ENCODE measurements at regions not wholly inside any gene's neighbourhood (a gene's known extent, or its start where the extent isn't known, plus 50 kb on each side); places are given as distances from the start of the nearest gene placed in this dataset.

DNA sequence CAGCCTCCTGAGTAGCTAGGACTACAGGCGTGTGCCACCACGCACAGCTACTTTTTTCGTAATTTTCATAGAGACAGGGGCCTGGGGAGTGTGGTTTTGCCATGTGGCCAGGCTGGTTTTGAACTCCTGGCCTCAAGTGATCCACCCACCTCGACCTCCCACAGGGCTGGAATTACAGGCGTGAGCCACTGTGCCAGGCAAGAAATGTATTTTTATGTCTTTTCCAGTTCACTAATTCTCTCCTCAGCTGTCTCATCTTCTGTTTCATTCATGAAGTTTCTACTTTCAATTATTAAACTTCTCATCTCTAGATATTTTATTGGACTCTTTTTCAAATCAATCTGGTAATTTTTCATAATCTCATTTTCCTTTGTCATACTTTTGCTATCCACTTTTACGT is 72.1 kb upstream of the DISP3 start:
- intact Hi-C loops (cut with DNase I): no loop called here
- TF ChIP-seq, protein P1, sequence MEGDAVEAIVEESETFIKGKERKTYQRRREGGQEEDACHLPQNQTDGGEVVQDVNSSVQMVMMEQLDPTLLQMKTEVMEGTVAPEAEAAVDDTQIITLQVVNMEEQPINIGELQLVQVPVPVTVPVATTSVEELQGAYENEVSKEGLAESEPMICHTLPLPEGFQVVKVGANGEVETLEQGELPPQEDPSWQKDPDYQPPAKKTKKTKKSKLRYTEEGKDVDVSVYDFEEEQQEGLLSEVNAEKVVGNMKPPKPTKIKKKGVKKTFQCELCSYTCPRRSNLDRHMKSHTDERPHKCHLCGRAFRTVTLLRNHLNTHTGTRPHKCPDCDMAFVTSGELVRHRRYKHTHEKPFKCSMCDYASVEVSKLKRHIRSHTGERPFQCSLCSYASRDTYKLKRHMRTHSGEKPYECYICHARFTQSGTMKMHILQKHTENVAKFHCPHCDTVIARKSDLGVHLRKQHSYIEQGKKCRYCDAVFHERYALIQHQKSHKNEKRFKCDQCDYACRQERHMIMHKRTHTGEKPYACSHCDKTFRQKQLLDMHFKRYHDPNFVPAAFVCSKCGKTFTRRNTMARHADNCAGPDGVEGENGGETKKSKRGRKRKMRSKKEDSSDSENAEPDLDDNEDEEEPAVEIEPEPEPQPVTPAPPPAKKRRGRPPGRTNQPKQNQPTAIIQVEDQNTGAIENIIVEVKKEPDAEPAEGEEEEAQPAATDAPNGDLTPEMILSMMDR (IDR thresholded peaks at IDR 0.05): no peak
- no peak overlapping the region for H3K9ac ChIP-seq (ENCODE audit: low read depth in 2 of 2, low read length in 2 of 2)
- H3K27ac ChIP-seq: no peak overlapping the region
- H3K4me3 ChIP-seq: no peak overlapping the region
- H3K36me3 ChIP-seq: no peaks in the 10 kb centered on the region
- no peak for DNase-seq
- no peaks in the 10 kb centered on the region for H3K27me3 ChIP-seq
- no peaks in the 10 kb centered on the region for H3K4me1 ChIP-seq
- H3K9me3 ChIP-seq: no peaks in the 10 kb centered on the region

DNA sequence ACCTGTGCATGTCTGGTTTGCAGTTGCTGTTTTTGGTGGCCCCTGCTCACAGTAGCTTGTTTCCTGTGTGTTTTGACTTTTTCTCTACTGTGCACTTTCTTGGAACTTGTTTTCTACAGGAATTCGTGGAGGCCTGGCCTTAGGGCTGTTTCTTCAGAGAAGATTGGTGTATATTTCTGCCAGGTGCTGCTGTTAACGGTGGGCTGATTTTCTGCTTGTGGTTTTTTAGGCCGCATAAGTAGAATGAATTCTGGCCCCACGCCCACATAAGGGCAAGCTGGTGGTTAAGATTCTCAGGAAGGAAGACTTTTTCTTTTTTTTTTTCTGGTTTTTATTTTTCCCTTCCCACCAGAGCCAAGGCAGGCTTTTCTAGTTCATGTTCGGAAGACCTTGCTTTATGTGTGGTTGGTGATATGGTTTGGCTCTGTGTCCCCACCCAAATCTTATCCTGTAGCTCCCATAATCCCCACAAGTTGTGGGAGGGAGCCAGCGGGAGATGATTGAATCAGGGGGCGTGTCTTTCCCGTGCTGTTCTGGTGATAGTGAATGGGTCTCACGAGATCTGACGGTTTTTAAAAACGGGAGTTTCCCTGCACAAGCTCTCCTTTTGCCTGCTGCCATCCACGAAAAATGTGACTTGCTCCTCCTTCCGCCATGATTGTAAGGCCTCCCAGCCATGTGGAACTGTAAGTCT is 71.5 kb upstream of the DISP3 start:
- Histone ChIP-seq H3K27me3 (no peaks in the 10 kb centered on the region), H3K9ac (ENCODE audit: low read depth in 2 of 2, low read length in 2 of 2) (no peak overlapping the region), H3K4me3 (no peak overlapping the region), H3K4me1 (no peaks in the 10 kb centered on the region), H3K27ac (no peak overlapping the region), H3K9me3 (no peaks in the 10 kb centered on the region), H3K36me3 (no peaks in the 10 kb centered on the region)
- TF ChIP-seq, protein P1 (IDR thresholded peaks at IDR 0.05): no peak
- DNase-seq: no peak
- intact Hi-C loops (cut with DNase I): no loop called here

DNA sequence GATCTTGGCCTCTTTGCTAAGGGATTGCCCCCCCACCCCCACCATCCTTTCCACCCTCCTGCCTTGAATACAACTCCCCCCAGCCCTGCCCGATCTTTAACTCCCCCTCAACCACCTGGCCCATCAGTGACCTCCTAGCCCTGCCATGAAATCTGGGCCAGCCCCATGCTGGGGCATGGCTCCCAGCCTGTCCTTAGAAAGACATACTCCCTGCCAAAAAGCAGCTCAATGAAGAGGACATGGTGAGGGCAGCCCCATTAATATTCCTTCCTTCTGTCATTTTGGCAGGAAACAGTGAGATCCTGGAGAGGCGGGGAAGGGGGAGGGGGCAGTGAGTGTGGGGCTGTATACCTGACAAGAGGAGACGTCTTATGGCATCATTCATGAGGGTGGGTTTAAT is 66.8 kb upstream of the DISP3 start:
- Histone ChIP-seq H3K4me3 (no peak overlapping the region), H3K4me1 (no peaks in the 10 kb centered on the region), H3K36me3 (no peaks in the 10 kb centered on the region), H3K27me3 (no peaks in the 10 kb centered on the region), H3K9me3 (no peaks in the 10 kb centered on the region), H3K9ac (ENCODE audit: low read depth in 2 of 2, low read length in 2 of 2) (no peak overlapping the region), H3K27ac (no peak overlapping the region)
- TF ChIP-seq, protein P1 (IDR thresholded peaks at IDR 0.05): no peak
- no peak for DNase-seq
- intact Hi-C loops (cut with DNase I): no loop called here

DNA sequence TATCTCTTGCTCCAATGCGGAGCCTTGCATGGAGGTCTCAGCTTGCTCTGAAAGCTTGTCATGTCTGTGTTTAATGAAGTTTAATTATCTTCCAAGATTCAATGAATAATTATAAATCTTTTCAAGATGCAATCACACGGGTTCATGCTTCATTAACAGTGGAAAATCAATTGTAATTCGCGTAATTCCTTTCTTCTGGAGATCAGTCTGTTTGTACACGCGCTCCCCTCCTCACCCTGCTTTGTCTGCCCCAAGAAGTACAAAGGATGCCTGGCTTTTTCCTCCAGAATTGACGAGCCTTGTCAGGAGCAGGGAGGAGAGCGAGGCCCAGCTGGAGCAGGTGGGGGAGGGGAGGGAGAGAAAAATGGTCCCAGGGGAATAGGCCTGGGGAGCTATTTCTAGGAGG is 65.0 kb upstream of the DISP3 start:
- H3K4me1 ChIP-seq: no peaks in the 10 kb centered on the region
- no peaks in the 10 kb centered on the region for H3K36me3 ChIP-seq
- no peaks in the 10 kb centered on the region for H3K27me3 ChIP-seq
- DNase-seq: no peak
- no peak overlapping the region for H3K9ac ChIP-seq (ENCODE audit: low read depth in 2 of 2, low read length in 2 of 2)
- intact Hi-C loops (cut with DNase I): no loop called here
- TF ChIP-seq, protein P1 (IDR thresholded peaks at IDR 0.05): no peak
- H3K27ac ChIP-seq: no peak overlapping the region
- H3K9me3 ChIP-seq: no peaks in the 10 kb centered on the region
- no peak overlapping the region for H3K4me3 ChIP-seq

DNA sequence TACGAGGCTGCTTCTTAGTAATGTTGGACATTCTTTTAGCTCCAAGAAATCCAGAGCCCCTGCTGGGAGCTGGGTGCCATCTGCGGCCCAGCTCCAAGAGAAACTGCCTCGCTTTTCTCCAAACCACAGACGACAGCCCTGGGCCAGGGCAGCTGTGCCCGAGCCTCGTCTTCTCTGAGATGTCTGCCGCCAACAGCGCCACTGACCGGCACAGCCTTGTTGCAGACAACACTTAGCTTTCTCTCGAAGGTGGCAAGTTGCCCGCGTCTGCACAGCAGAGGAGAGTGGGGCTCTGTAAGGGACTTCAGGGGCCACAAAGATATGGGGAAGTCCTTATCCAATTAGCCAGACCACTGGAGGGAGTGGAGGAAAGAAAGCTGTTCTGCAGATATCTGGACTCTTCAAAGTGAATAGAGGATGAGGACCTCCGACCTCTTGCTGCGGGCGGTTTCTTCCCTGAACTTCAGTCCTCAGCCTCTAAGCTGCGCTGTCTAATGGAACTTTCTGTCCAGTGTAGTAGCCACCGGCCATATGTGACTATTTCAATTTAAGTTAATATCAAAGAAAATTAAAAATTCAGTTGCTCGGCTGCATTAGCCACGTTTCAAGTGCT is 63.9 kb upstream of the DISP3 start:
- Histone ChIP-seq H3K4me3 (no peak overlapping the region), H3K36me3 (no peaks in the 10 kb centered on the region), H3K4me1 (no peaks in the 10 kb centered on the region), H3K9me3 (no peaks in the 10 kb centered on the region), H3K27me3 (no peaks in the 10 kb centered on the region), H3K9ac (ENCODE audit: low read depth in 2 of 2, low read length in 2 of 2) (no peak overlapping the region), H3K27ac (no peak overlapping the region)
- no peak for DNase-seq
- intact Hi-C loops (cut with DNase I): no loop called here
- TF ChIP-seq, protein P1 (IDR thresholded peaks at IDR 0.05): no peak

Measured in colonic mucosa (tissue), 4 donors.